Activated CD8-positive, alpha-beta T cell treated with anti-CD3 and anti-CD28 coated beads for 36 hours (primary cell): ENCODE measurements at regions not wholly inside any gene's neighbourhood (a gene's known extent, or its start where the extent isn't known, plus 50 kb on each side); places are given as distances from the start of the nearest gene placed in this dataset.

ENCODE experiments used
- ATAC-seq: fragments of 200-7000 bp; cut with Tn5 transposase; one replicate; pipeline ENCODE4 v1.10.0; 2021; ENCODE audit warnings: mild to moderate bottlenecking, moderate library complexity
- CTCF ChIA-PET: fragments of 350-600 bp; sonication (Branson Sonifier 250); formaldehyde crosslinking; loops from one replicate; lab custom pipeline; 2021; ENCODE audit warnings: antibody characterized with exemption; lab: Charles Lee
- POLR2A ChIA-PET: fragments of 350-600 bp; sonication (Branson Sonifier 250); formaldehyde crosslinking; loops from one replicate; lab custom pipeline; 2021; ENCODE audit warnings: antibody characterized with exemption; lab: Charles Lee
- DNase-seq: peaks from one replicate; pipeline ENCODE4 v3.0.0-alpha.2; 2020
- H3K27ac Mint-ChIP-seq: one replicate; pipeline ENCODE4 v1.8.0; 2021; ENCODE audit warnings: mild to moderate bottlenecking, mixed read lengths
- H3K27me3 Mint-ChIP-seq: one replicate; pipeline ENCODE4 v1.8.0; 2021; ENCODE audit warnings: mixed read lengths
- H3K36me3 Mint-ChIP-seq: one replicate; pipeline ENCODE4 v1.8.0; 2021; ENCODE audit warnings: low read depth, mixed read lengths
- H3K4me1 Mint-ChIP-seq: one replicate; pipeline ENCODE4 v1.8.0; 2021; ENCODE audit warnings: low read depth, mixed read lengths
- H3K4me3 Mint-ChIP-seq: one replicate; pipeline ENCODE4 v1.8.0; 2021; ENCODE audit warnings: mild to moderate bottlenecking, moderate library complexity, mixed read lengths
- H3K9me3 Mint-ChIP-seq: one replicate; pipeline ENCODE4 v1.8.0; 2021; ENCODE audit warnings: mixed read lengths
- intact Hi-C: fragments of 100-400 bp; cut with micrococcal nuclease; formaldehyde crosslinking; loops from one replicate; pipeline ENCODE4 v1.10.0; 2022
- TF ChIP-seq, protein P1 (sequence below): fragments of 200-600 bp; IDR thresholded peaks from one replicate; pipeline ENCODE4 v1.8.0; 2022; ENCODE audit warnings: antibody characterized with exemption, mild to moderate bottlenecking

- CTCF ChIA-PET, result no interaction called here
- DNase-seq, result no peak
- peaks cover 5% of the 10 kb centered on the region for H3K9me3 Mint-ChIP-seq
- intact Hi-C loops, result no loop called here
- H3K27ac Mint-ChIP-seq, result peak overlapping the region; percentile 22
- no peaks in the 10 kb centered on the region for H3K36me3 Mint-ChIP-seq
- ATAC-seq, result peak; percentile 47
- TF ChIP-seq, protein P1, sequence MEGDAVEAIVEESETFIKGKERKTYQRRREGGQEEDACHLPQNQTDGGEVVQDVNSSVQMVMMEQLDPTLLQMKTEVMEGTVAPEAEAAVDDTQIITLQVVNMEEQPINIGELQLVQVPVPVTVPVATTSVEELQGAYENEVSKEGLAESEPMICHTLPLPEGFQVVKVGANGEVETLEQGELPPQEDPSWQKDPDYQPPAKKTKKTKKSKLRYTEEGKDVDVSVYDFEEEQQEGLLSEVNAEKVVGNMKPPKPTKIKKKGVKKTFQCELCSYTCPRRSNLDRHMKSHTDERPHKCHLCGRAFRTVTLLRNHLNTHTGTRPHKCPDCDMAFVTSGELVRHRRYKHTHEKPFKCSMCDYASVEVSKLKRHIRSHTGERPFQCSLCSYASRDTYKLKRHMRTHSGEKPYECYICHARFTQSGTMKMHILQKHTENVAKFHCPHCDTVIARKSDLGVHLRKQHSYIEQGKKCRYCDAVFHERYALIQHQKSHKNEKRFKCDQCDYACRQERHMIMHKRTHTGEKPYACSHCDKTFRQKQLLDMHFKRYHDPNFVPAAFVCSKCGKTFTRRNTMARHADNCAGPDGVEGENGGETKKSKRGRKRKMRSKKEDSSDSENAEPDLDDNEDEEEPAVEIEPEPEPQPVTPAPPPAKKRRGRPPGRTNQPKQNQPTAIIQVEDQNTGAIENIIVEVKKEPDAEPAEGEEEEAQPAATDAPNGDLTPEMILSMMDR, result no peak
- POLR2A ChIA-PET, result interaction anchor here (0.6 kb wide), 1 partner anchor 32 kb away, joined by 3 read pairs; no protein-coding TSS in a partner anchor
- peaks cover 56% of the 10 kb centered on the region for H3K4me1 Mint-ChIP-seq
- no peak overlapping the region for H3K4me3 Mint-ChIP-seq
- no peaks in the 10 kb centered on the region for H3K27me3 Mint-ChIP-seq
Measured at GRCh38 chr20:52402950-52403349, 211.4 kb upstream of the ZFP64 start.

DNA sequence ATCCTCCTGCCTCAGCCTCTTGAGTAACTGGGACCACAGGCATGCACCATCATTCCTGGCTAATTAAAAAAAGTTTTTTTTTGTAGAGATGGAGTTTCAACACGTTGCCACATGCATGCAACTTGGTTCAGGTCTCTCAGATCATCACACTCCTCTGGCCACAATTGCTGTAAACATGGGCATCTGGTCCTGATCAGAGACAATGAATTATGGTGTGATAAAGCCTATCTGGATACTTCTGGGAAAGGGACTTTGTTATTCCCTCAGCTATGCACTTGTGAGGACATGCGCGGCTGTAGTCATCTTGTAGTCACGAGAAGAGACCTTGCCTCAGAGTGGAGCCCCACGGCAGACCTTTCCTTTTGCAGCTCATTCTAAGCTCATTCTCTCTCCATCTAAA is 210.9 kb upstream of the ZFP64 start:
- intact Hi-C loops, result no loop called here
- POLR2A ChIA-PET, result no interaction called here
- CTCF ChIA-PET, result no interaction called here

GRCh38 chr20:52401431-52401830 is 209.9 kb upstream of the ZFP64 start:
- intact Hi-C loops, result no loop called here
- POLR2A ChIA-PET, result interaction anchor here (0.6 kb wide), 1 partner anchor 62 kb away, joined by 4 read pairs; no protein-coding TSS in a partner anchor
- Mint-ChIP-seq H3K27me3 (no peaks in the 10 kb centered on the region), H3K4me3 (no peak overlapping the region), H3K4me1 (peaks cover 46% of the 10 kb centered on the region), H3K27ac (no peak overlapping the region), H3K9me3 (no peaks in the 10 kb centered on the region), H3K36me3 (no peaks in the 10 kb centered on the region)
- no peak for DNase-seq
- no peak for ATAC-seq
- TF ChIP-seq, protein P1, result no peak
- CTCF ChIA-PET, result no interaction called here

More for the DNA sequence above, 210.9 kb upstream of the ZFP64 start:
- H3K27ac Mint-ChIP-seq, result no peak overlapping the region
- H3K36me3 Mint-ChIP-seq, result no peaks in the 10 kb centered on the region
- H3K4me3 Mint-ChIP-seq, result no peak overlapping the region
- ATAC-seq (no peak), DNase-seq (no peak)
- H3K9me3 Mint-ChIP-seq, result peaks cover 5% of the 10 kb centered on the region
- TF ChIP-seq, protein P1, result no peak
- H3K4me1 Mint-ChIP-seq, result peaks cover 56% of the 10 kb centered on the region
- H3K27me3 Mint-ChIP-seq, result no peaks in the 10 kb centered on the region

DNA sequence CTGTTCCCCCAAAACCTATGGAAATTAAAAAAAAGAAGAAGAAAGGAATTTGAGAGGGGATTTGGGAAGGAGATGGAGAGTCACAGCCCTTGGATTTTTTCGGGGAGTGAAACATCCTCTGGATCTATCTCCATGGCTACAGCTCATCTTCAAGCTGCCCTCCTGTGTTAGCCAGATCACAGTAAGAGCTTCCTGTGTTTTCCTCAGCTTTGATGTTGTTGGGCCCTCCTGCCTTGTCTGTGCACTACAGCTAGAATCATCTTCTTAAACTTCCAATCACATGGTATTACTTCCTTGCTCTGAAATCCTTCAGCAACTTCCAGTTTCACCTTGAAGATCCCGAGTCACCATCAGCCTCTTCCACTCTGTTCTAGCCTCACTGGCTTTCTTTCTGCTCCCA is 207.8 kb upstream of the ZFP64 start:
- ATAC-seq (no peak), DNase-seq (no peak)
- intact Hi-C loops, result no loop called here
- ChIA-PET POLR2A (interaction anchor here (0.9 to 1.5 kb wide), 2 partner anchors 11 to 57 kb away, joined by 3 to 6 read pairs; no protein-coding TSS in a partner anchor), CTCF (interaction anchor here (0.6 kb wide), 1 partner anchor 127 kb away, joined by 3 read pairs; no protein-coding TSS in a partner anchor)
- H3K27ac Mint-ChIP-seq, result no peak overlapping the region
- TF ChIP-seq, protein P1, result no peak
- H3K9me3 Mint-ChIP-seq, result no peaks in the 10 kb centered on the region
- H3K4me1 Mint-ChIP-seq, result peaks cover 26% of the 10 kb centered on the region
- H3K27me3 Mint-ChIP-seq, result no peaks in the 10 kb centered on the region
- no peak overlapping the region for H3K4me3 Mint-ChIP-seq
- no peaks in the 10 kb centered on the region for H3K36me3 Mint-ChIP-seq

GRCh38 chr20:52389606-52390005 is 198.0 kb upstream of the ZFP64 start:
- ChIA-PET POLR2A (no interaction called here), CTCF (no interaction called here)
- Mint-ChIP-seq H3K27me3 (peaks cover 1% of the 10 kb centered on the region), H3K27ac (no peak overlapping the region), H3K4me3 (no peak overlapping the region), H3K9me3 (peaks cover 1% of the 10 kb centered on the region), H3K36me3 (no peaks in the 10 kb centered on the region), H3K4me1 (no peaks in the 10 kb centered on the region)
- DNase-seq, result no peak
- intact Hi-C loops, result no loop called here
- TF ChIP-seq, protein P1, result no peak
- no peak for ATAC-seq
